ENCODE measurements at regions not wholly inside any gene's neighbourhood (a gene's known extent, or its start where the extent isn't known, plus 50 kb on each side); places are given as distances from the start of the nearest gene placed in this dataset.
"Not testable (repeated sequence)": the region's sequence is repeated elsewhere in the genome, so short reads cannot be mapped to it uniquely, and the experiment has no call there.

DNA sequence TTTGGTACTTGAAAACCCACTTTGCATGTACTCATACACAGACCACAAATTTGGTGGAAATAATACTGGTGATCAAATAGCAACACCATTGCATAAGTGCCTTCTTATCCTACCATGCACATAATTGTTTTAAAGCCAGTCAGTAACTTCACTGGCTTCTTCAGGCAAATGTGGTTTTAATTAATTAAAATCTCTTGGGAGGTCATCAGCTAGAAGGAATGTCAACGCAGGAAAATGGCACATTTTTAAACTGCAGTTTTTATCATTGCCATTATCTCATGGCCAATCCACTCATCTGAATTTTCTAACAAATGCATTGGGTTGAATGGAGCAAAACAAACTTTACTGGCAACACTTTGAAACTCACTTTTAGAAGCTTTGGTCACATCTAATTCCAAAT lies 105.7 kb upstream of the ZPLD1 start:
- DNase-seq (ENCODE audit: low spot score): no peak

DNA sequence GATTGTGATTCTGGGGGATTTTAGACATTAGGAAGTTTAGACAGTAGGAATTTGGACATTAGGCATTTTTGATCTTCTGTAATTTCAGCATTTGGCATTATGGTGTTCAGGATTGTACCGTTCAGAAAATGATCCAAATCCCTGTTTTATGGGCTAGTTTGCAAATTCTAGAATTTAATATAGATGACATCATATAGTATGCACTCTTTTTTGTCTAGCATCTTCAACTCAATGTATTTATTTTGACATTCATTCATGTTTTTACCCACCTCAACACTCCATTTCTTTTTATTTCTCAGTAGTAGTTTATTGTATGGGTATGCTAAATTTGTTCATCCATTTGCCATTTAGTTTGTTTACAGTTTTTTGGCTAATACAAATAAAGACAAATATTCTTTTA lies 105.3 kb upstream of the ZPLD1 start:
- no peak for DNase-seq (ENCODE audit: low spot score)

- no peak for DNase-seq (ENCODE audit: low spot score)
These were observed 102.6 kb upstream of the ZPLD1 start for GRCh38 chr3:102332205-102332604.

GRCh38 chr3:102332934-102333333 lies 101.9 kb upstream of the ZPLD1 start:
- DNase-seq (ENCODE audit: low spot score): no peak

DNA sequence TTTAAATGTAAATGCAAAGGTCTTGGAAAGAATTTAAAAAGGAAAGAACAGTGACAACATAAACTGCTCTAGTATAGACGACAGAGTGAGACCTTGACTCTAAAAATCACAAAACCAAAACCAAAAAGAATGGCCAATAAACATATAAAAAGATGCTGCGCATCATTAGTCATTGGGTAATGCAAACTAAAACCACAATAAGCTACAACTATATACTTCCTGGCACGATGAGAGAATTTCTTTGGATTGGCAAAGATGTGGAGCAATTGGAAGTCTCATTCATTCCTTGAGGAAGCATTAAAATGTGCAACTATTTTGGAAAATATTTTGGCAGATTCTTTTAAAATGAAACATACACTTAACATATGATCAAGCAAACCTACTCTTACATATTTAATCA lies 98.7 kb upstream of the ZPLD1 start:
- DNase-seq (ENCODE audit: low spot score): no peak

GRCh38 chr3:102339671-102340070 lies 95.1 kb upstream of the ZPLD1 start:
- no peak for DNase-seq (ENCODE audit: low spot score)

GRCh38 chr3:102346897-102347296 lies 87.9 kb upstream of the ZPLD1 start:
- DNase-seq (ENCODE audit: low spot score): no peak

DNA sequence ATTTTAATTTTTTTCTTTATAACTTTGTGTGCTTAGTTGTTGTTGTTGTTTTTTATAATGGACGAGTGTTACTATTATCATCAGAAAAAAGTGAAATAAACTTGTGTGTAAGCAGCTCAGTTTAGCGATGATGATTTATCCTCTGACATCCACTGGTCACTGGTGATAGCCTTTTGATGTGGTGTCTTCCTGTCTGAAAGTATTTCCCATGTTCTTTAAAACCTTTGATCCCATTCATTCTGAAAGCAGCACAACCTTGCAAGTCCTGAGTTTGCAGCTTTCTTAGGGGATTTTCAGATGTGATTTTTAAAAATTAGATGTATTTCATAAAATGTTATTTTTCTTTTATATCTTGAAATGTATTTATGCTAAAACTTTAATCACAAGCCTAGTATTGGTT lies 85.9 kb upstream of the ZPLD1 start:
- no peak for DNase-seq (ENCODE audit: low spot score)

DNA sequence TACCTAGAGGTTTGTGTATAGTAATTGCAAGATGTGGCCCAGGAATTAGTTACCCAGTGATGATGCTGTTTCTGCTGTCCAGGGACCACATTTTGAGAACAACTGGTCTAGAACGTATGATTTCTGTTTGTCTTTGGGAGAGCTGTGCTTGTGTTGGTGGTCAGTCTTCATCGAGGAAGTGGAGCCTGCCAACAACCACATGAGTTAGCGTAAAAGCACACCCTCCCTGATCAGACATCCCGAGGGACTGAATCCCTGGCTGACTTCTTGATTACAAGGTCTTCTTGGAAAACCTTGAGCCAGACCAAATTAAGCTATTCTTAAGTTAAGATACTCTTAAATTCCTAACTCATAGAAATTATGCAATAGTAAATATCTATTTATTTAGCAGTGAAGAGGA lies 81.7 kb upstream of the ZPLD1 start:
- DNase-seq (ENCODE audit: low spot score): no peak

GRCh38 chr3:102353805-102354204 lies 81.0 kb upstream of the ZPLD1 start:
- DNase-seq (ENCODE audit: low spot score): no peak

GRCh38 chr3:102354818-102355515 lies 79.8 kb upstream of the ZPLD1 start:
- no peak for DNase-seq (ENCODE audit: low spot score)

DNA sequence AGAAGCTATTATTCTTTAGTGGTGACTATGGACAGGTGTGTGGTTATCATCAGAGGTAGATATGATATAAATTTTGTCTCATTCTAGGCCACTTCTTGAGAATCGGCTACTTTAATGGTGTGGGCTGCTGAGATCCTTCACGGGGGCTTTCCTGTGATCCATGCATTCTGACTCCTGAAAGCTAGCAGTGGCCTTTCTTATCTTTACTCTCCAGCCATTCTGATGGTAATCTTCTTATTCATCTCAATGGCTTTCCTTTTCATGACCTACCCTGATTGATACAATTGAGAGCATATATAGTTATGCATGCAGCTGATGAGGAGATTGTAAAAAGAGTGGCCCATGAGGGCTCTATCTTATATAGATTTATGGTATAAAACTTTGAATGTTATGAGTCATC lies 78.3 kb upstream of the ZPLD1 start:
- DNase-seq (ENCODE audit: low spot score): no peak

- not testable (repeated sequence) for DNase-seq (ENCODE audit: low spot score)
These were observed 77.5 kb upstream of the ZPLD1 start for GRCh38 chr3:102357313-102357712.

- DNase-seq (ENCODE audit: low spot score): no peak
These were observed 74.5 kb upstream of the ZPLD1 start for GRCh38 chr3:102360183-102360860.

DNA sequence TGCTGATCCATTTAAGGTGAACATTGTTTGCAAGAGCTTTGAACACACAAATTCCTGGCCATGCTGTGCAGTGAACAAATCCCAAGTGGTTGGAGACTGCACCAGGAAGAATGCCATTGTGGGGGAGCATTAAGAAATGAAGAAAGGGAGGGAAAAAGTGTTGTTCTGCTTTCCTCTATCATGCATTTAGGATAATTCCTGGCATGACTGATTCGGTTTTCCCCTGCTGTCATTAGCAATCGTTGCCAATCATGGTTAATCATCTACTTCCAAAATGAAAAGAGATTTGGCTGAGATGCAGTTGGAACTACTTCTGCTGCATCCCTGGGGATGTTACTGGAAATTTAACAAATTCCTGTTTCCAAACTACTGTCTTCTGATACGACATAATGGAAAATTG lies 73.7 kb upstream of the ZPLD1 start:
- DNase-seq (ENCODE audit: low spot score): no peak

DNA sequence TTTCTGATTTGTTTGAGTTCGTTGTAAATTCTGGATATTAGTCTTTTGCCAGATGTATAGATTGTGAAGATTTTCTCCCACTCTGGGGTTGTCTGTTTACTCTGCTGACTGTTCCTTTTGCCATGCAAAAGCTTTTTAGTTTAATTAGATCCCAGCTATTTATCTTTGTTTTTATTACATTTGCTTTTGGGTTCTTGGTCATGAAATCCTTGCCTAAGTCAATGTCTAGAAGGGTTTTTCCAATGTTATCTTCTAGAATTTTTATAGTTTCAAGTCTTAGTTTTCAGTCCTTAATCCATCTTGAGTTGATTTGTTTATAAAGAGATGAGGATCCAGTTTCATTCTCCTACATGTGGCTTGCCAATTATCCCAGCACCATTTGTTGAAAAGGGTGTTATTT lies 68.7 kb upstream of the ZPLD1 start:
- not testable (repeated sequence) for DNase-seq (ENCODE audit: low spot score)

DNA sequence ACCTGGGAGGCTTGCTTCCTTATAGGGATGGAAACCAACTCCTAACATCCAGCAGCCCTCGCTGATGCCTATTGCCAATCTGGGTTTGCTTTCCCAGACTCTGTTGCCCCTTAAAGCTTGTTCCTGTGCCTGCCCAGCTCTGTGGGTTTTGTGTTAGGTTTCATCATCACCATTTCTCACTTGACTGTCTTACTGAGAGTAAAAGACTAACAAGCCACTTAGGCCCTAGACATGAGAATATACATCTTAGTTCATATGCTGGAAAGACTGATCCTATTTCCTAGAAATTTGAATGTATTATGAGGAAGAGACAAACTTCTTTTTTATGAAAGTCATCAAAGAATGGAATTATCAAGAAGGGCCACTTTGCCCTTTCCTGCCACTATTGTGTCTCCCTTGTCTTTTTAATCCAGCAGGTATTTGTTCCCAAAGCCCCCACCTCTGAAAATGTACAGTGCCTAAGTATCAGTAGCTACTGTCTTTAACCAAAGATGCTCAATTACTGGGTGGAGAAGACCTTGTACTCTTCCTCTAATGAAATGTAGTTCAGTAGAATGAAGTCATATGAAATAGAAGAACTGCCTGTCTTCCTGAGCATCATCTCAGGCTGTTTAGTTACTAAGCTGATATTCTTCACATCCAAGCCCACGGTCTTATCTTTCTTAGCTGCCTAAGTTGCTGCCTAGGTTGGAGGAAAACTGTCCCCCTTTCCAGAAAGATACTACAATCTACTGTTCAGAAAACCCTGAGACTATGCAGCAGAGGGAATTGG lies 59.8 kb upstream of the ZPLD1 start:
- DNase-seq (ENCODE audit: low spot score): no peak

DNA sequence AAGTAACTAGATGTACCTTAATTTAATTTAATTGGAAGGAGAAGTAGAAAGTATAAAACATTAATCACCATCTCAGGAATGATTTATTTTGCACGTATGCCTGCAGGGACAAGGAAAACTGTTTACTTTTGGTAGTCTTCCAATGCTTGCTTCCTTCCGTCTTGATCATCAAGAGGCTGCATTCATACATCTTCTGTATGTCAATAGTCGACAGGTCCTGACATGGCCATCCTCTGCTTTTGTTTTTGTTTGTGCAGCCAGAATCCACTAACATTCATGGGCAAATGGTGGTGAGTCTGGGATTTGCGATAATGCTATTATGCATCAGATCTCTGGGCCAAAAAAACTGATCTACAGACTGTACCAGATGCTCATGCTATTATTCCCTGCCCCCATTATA lies 56.6 kb upstream of the ZPLD1 start:
- no peak for DNase-seq (ENCODE audit: low spot score)

DNA sequence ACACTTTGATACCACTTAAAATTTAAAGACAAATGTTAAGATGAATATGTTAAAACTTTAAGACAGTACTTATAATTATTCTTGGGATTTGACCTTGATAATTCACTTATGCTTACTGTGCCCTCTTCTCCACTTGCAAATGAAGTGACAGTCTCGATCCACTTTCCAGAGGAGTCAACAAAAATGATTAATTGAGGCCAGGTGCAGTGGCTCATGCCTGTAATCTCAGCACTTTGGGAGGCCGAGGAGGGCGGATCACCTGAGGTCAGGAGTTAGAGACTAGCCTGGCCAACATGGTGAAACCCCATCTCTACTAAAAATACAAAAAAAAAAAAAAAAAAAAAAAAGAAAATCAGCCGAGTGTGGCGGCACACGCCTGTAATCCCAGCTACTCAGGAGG lies 52.6 kb upstream of the ZPLD1 start:
- DNase-seq (ENCODE audit: low spot score): not testable (repeated sequence)

All from hematopoietic multipotent progenitor cell treated with erythropoietin and hydrocortisone succinate and interleukin-3 and kit ligand, for 15 days (in vitro differentiated cells).